ENCODE measurements at regions not wholly inside any gene's neighbourhood (a gene's known extent, or its start where the extent isn't known, plus 50 kb on each side); places are given as distances from the start of the nearest gene placed in this dataset.

DNA sequence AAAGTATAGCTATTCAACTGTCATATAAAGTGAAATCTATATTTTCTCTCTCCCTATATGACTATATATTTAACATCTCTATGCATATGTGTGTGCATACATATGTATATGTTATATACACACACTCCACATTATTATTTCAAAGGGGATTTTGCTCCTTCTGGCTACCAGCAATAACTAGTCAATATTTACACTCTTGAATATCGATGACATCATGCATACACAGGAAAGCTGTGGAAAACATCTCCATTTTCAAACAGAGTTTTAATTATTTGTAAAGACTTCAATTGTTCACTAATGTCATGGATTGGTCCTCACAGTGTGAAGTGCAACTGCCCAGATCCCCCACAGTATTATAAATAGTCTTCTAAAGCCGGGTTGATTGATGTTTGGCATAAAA is 195.9 kb upstream of the TCF4 start:
- Histone ChIP-seq H4K91ac (ENCODE audit: insufficient read length, low read depth, low read length) (no peak overlapping the region), H4K20me1 (ENCODE audit: control insufficient read depth, insufficient read depth, insufficient read length) (no peaks in the 10 kb centered on the region), H2BK15ac (ENCODE audit: low read depth, low read length) (no peak overlapping the region), H3K27ac (ENCODE audit: insufficient read length, low read depth, low read length) (no peak overlapping the region), H3K79me1 (ENCODE audit: insufficient read depth, low read depth, low read length, poor library complexity, severe bottlenecking) (no peaks in the 10 kb centered on the region), H3K14ac (ENCODE audit: insufficient read depth, low read length) (no peak overlapping the region), H4K8ac (replicated peaks; ENCODE audit: insufficient read length, low read depth, low read length) (no peak overlapping the region), H3K79me2 (ENCODE audit: insufficient read depth, low read length) (no peaks in the 10 kb centered on the region), H3K4ac (ENCODE audit: low read depth, low read length) (no peak overlapping the region), H4K5ac (ENCODE audit: insufficient read length, low read depth, low read length) (no peak overlapping the region), H3K9ac (ENCODE audit: extremely low read depth, insufficient read length, low read length) (no peak overlapping the region), H2BK5ac (ENCODE audit: insufficient read length, low read length) (no peak overlapping the region), H3K4me2 (ENCODE audit: insufficient read depth, insufficient read length, low read length) (no peak overlapping the region), H3T11ph (ENCODE audit: low read length) (no peak overlapping the region), H3K18ac (ENCODE audit: insufficient read length, low read depth, low read length) (no peak overlapping the region), H3K23me2 (ENCODE audit: insufficient read length, low read depth, low read length, poor library complexity, severe bottlenecking) (peaks cover 14% of the 10 kb centered on the region), H3K23ac (ENCODE audit: insufficient read length, low read depth, low read length) (no peak overlapping the region), H2AFZ (ENCODE audit: low read length) (no peak overlapping the region), H2BK12ac (ENCODE audit: insufficient read length, low read depth, low read length) (no peak overlapping the region), H2AK5ac (ENCODE audit: insufficient read length, low read length) (no peak overlapping the region), H2BK120ac (ENCODE audit: low read depth, low read length, poor library complexity, severe bottlenecking) (no peak overlapping the region), H3K9me3 (ENCODE audit: control insufficient read depth, low read depth, low read length) (no peaks in the 10 kb centered on the region), H2BK20ac (ENCODE audit: low read depth, low read length, poor library complexity, severe bottlenecking) (no peak overlapping the region), H3K56ac (ENCODE audit: insufficient read length, low read depth, low read length) (no peak overlapping the region), H3K4me1 (ENCODE audit: insufficient read depth, low read length) (no peaks in the 10 kb centered on the region), H3K27me3 (ENCODE audit: insufficient read depth, low read length) (no peaks in the 10 kb centered on the region)
- no peak overlapping the region for H3K4me3 Mint-ChIP-seq
- WGBS (ENCODE audit: extremely low coverage, insufficient read length, low lambda C conversion rate) = no CpG with 5 or more reads among the region's 2 CpGs
- H3K27ac Mint-ChIP-seq = no peak overlapping the region; a peak in 1 of 7 replicates
- peaks cover 0 to 7% (median 5%) of the 10 kb centered on the region in 3 experiments; a peak in 4 of 7 replicates for H3K36me3 Mint-ChIP-seq (ENCODE audit: insufficient read depth in 1 of 3, low read depth in 3 of 3)
- peaks cover 5% of the 10 kb centered on the region for H3K27me3 Mint-ChIP-seq (ENCODE audit: low read depth)
- TF ChIP-seq, protein P1, sequence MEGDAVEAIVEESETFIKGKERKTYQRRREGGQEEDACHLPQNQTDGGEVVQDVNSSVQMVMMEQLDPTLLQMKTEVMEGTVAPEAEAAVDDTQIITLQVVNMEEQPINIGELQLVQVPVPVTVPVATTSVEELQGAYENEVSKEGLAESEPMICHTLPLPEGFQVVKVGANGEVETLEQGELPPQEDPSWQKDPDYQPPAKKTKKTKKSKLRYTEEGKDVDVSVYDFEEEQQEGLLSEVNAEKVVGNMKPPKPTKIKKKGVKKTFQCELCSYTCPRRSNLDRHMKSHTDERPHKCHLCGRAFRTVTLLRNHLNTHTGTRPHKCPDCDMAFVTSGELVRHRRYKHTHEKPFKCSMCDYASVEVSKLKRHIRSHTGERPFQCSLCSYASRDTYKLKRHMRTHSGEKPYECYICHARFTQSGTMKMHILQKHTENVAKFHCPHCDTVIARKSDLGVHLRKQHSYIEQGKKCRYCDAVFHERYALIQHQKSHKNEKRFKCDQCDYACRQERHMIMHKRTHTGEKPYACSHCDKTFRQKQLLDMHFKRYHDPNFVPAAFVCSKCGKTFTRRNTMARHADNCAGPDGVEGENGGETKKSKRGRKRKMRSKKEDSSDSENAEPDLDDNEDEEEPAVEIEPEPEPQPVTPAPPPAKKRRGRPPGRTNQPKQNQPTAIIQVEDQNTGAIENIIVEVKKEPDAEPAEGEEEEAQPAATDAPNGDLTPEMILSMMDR (conservative IDR thresholded peaks at IDR 0.05) = no peak
- no peaks in the 10 kb centered on the region; a peak in 1 of 5 replicates for H3K9me3 Mint-ChIP-seq
- H3K4me1 Mint-ChIP-seq = peaks cover 26 to 28% of the 10 kb centered on the region in 2 experiments
- DNase-seq = no peak
